Osteocyte (in vitro differentiated cells): ENCODE measurements at regions not wholly inside any gene's neighbourhood (a gene's known extent, or its start where the extent isn't known, plus 50 kb on each side); places are given as distances from the start of the nearest gene placed in this dataset.

Source experiments
- DNase-seq: peaks from one replicate; pipeline ENCODE4 v3.0.0; 2021; ENCODE audit warnings: mixed read lengths; ENCODE audit not compliant: unreplicated experiment; ENCODE audit errors: extremely low spot score
- H3K27ac Mint-ChIP-seq: one replicate; pipeline ENCODE4 v1.8.0; 2021; ENCODE audit warnings: mild to moderate bottlenecking, mixed read lengths; ENCODE audit not compliant: unreplicated experiment
- H3K27me3 Mint-ChIP-seq: one replicate; pipeline ENCODE4 v1.8.0; 2021; ENCODE audit warnings: mixed read lengths; ENCODE audit not compliant: unreplicated experiment
- H3K36me3 Mint-ChIP-seq: one replicate; pipeline ENCODE4 v1.8.0; 2021; ENCODE audit warnings: mixed read lengths; ENCODE audit not compliant: unreplicated experiment
- H3K4me1 Mint-ChIP-seq: one replicate; pipeline ENCODE4 v1.8.0; 2021; ENCODE audit warnings: mixed read lengths; ENCODE audit not compliant: unreplicated experiment
- H3K4me3 Mint-ChIP-seq: one replicate; pipeline ENCODE4 v1.8.0; 2021; ENCODE audit warnings: mild to moderate bottlenecking, moderate library complexity, mixed read lengths; ENCODE audit not compliant: unreplicated experiment
- H3K9me3 Mint-ChIP-seq: one replicate; pipeline ENCODE4 v1.8.0; 2021; ENCODE audit warnings: mixed read lengths; ENCODE audit not compliant: unreplicated experiment
- CTCF ChIP-seq: fragments of 200-600 bp; sonication (generic); IDR thresholded peaks from 2 replicates; pipeline ENCODE4 v1.5.0; 2021; ENCODE audit warnings: antibody characterized with exemption, mild to moderate bottlenecking, moderate library complexity

DNA sequence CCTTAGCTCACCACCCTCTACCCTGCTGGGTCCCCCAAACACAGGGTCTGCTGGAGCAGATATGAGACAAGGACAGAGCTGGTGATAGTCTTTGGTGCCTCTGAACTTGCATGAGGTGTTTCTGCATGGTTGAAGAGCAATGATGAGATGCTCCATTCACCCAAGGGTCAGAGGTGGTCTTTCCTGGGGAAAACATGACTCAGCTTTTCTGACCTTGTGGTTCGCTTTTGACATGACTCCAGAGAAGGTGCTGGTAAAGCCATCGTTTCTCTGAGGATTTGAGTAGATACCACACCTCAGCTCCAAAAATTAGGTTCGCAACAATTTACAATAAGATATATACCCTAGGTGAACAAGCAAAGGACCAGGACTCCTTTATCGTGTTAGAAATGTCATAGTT is 304.8 kb downstream of the DHX35 start:
- H3K27me3 Mint-ChIP-seq: peaks cover 7% of the 10 kb centered on the region
- DNase-seq: no peak
- TF ChIP-seq CTCF: no peak
- H3K4me3 Mint-ChIP-seq: no peak overlapping the region
- no peaks in the 10 kb centered on the region for H3K36me3 Mint-ChIP-seq
- H3K27ac Mint-ChIP-seq: no peak overlapping the region
- peaks cover 14% of the 10 kb centered on the region for H3K4me1 Mint-ChIP-seq
- peaks cover 4% of the 10 kb centered on the region for H3K9me3 Mint-ChIP-seq

- Mint-ChIP-seq H3K9me3 (peaks cover 4% of the 10 kb centered on the region), H3K4me3 (no peak overlapping the region), H3K27me3 (peaks cover 17% of the 10 kb centered on the region), H3K4me1 (peaks cover 4% of the 10 kb centered on the region), H3K36me3 (no peaks in the 10 kb centered on the region), H3K27ac (no peak overlapping the region)
- peak; percentile 93 for TF ChIP-seq CTCF
- no peak for DNase-seq
Measured at GRCh38 chr20:39264506-39265172, 302.5 kb downstream of the DHX35 start.

GRCh38 chr20:39263076-39263475 is 300.9 kb downstream of the DHX35 start:
- no peak for TF ChIP-seq CTCF
- Mint-ChIP-seq H3K27ac (no peak overlapping the region), H3K27me3 (peaks cover 26% of the 10 kb centered on the region), H3K9me3 (peaks cover 4% of the 10 kb centered on the region), H3K36me3 (no peaks in the 10 kb centered on the region), H3K4me1 (no peaks in the 10 kb centered on the region), H3K4me3 (no peak overlapping the region)
- DNase-seq: no peak

DNA sequence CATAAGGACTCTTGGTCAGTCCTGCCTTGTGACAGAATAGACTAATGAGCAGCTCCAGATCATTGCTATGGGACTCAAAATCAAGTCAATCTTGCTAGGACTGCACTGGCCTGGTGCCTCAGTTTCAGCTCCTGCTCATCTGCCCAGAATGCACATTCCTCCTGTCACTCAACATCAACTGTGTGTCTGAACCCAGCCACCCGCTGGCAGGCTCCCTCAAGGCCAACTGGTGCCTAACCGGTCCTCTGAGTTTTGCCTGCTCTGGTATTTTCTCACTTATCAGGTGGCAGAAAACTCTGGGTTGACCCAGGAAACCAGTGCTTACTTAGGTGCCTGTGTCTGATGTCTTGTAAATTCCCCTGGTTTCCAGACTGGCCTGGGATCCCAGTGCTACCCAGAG is 297.7 kb downstream of the DHX35 start:
- Mint-ChIP-seq H3K4me3 (no peak overlapping the region), H3K36me3 (no peaks in the 10 kb centered on the region), H3K9me3 (peaks cover 4% of the 10 kb centered on the region), H3K27ac (no peak overlapping the region), H3K27me3 (peaks cover 36% of the 10 kb centered on the region), H3K4me1 (no peaks in the 10 kb centered on the region)
- TF ChIP-seq CTCF: no peak
- no peak for DNase-seq

- peaks cover 40% of the 10 kb centered on the region for H3K27me3 Mint-ChIP-seq
- no peak overlapping the region for H3K27ac Mint-ChIP-seq
- peaks cover 4% of the 10 kb centered on the region for H3K9me3 Mint-ChIP-seq
- H3K4me1 Mint-ChIP-seq: no peaks in the 10 kb centered on the region
- no peak for TF ChIP-seq CTCF
- H3K4me3 Mint-ChIP-seq: no peak overlapping the region
- no peaks in the 10 kb centered on the region for H3K36me3 Mint-ChIP-seq
- no peak for DNase-seq
Measured at GRCh38 chr20:39259010-39259803, 297.1 kb downstream of the DHX35 start.
